OCI-LY7 (cell line): ENCODE measurements at regions not wholly inside any gene's neighbourhood (a gene's known extent, or its start where the extent isn't known, plus 50 kb on each side); places are given as distances from the start of the nearest gene placed in this dataset.
"Not testable (repeated sequence)": the region's sequence is repeated elsewhere in the genome, so short reads cannot be mapped to it uniquely, and the experiment has no call there.

Experiments
- CTCF ChIP-seq: fragments of 200-600 bp; sonication (generic); conservative IDR thresholded peaks from 2 replicates; pipeline ENCODE4 v1.5.1; 2014; ENCODE audit warnings: mild to moderate bottlenecking, antibody characterized with exemption, low read length, moderate library complexity, mixed read lengths
- EZH2phosphoT487 ChIP-seq: fragments of 200-600 bp; sonication (generic); IDR thresholded peaks from 2 replicates; pipeline ENCODE4 v1.6.1; 2018; ENCODE audit warnings: low read depth, borderline replicate concordance, mild to moderate bottlenecking, mixed run types, antibody characterized with exemption, low read length, moderate library complexity, mixed read lengths

- not testable (repeated sequence) for TF ChIP-seq CTCF, EZH2phosphoT487
Observed at GRCh38 chr21:17293016-17293562, 219.8 kb upstream of the CXADR start.
